OCI-LY1 (cell line): ENCODE measurements at regions not wholly inside any gene's neighbourhood (a gene's known extent, or its start where the extent isn't known, plus 50 kb on each side); places are given as distances from the start of the nearest gene placed in this dataset.

Experiments
- H2AFZ ChIP-seq: fragments of 200-600 bp; sonication (generic), shearing (Covaris generic); 2 replicates; pipeline ENCODE4 v1.6.0; 2014; ENCODE audit warnings: antibody characterized with exemption, mild to moderate bottlenecking, low read length
- H3F3A ChIP-seq: fragments of 200-600 bp; sonication (generic), shearing (Covaris generic); 2 replicates; pipeline ENCODE4 v1.6.0; 2014; ENCODE audit warnings: mild to moderate bottlenecking, antibody characterized with exemption, low read length, moderate library complexity; ENCODE audit not compliant: insufficient read depth
- H3K27ac ChIP-seq: fragments of 200-600 bp; sonication (generic); 2 replicates; pipeline ENCODE4 v1.5.1; 2014; ENCODE audit warnings: low read length, mixed run types, mild to moderate bottlenecking, low read depth; ENCODE audit not compliant: poor library complexity, severe bottlenecking
- H3K27me3 ChIP-seq: fragments of 200-600 bp; sonication (generic); 2 replicates; pipeline ENCODE4 v1.6.0; 2014; ENCODE audit warnings: antibody characterized with exemption, mild to moderate bottlenecking, low read length, moderate library complexity; ENCODE audit not compliant: insufficient read depth
- H3K36me3 ChIP-seq: fragments of 200-600 bp; sonication (generic); 2 replicates; pipeline ENCODE4 v1.6.1; 2014; ENCODE audit warnings: mild to moderate bottlenecking, antibody characterized with exemption, low read length, moderate library complexity, mixed read lengths; ENCODE audit not compliant: insufficient read depth
- H3K4me1 ChIP-seq: fragments of 200-600 bp; sonication (generic); 2 replicates; pipeline ENCODE4 v1.5.1; 2014; ENCODE audit warnings: mild to moderate bottlenecking, low read length, moderate library complexity; ENCODE audit not compliant: insufficient read depth, severe bottlenecking
- H3K4me2 ChIP-seq: fragments of 200-600 bp; sonication (generic), shearing (Covaris generic); 2 replicates; pipeline ENCODE4 v1.6.1; 2014; ENCODE audit warnings: low read length
- H3K4me3 ChIP-seq: fragments of 200-600 bp; sonication (generic); 2 replicates; pipeline ENCODE4 v1.5.1; 2014; ENCODE audit warnings: low read length, low read depth, mild to moderate bottlenecking, mixed read lengths; ENCODE audit not compliant: poor library complexity, severe bottlenecking
- H3K79me2 ChIP-seq: fragments of 200-600 bp; shearing (Covaris generic); 2 replicates; pipeline ENCODE4 v1.6.1; 2016; ENCODE audit warnings: mixed run types, low read length, mixed read lengths; ENCODE audit not compliant: insufficient read depth
- H3K9ac ChIP-seq: fragments of 200-600 bp; sonication (generic), shearing (Covaris generic); 2 replicates; pipeline ENCODE4 v1.6.1; 2014; ENCODE audit warnings: mild to moderate bottlenecking, low read length, mixed read lengths
- H3K9me2 ChIP-seq: fragments of 200-600 bp; sonication (generic), shearing (Covaris generic); 2 replicates; pipeline ENCODE4 v1.6.1; 2014; ENCODE audit warnings: low read depth, mild to moderate bottlenecking, low read length, mixed read lengths
- H3K9me3 ChIP-seq: fragments of 200-600 bp; shearing (Covaris generic); 2 replicates; pipeline ENCODE4 v1.6.1; 2014; ENCODE audit warnings: low read length, mixed read lengths
- H4K20me1 ChIP-seq: fragments of 200-600 bp; sonication (generic), shearing (Covaris generic); 2 replicates; pipeline ENCODE4 v1.6.0; 2016; ENCODE audit warnings: mild to moderate bottlenecking, low read length; ENCODE audit not compliant: insufficient read depth
- CTCF ChIP-seq: fragments of 200-600 bp; sonication (generic), shearing (Covaris generic); IDR thresholded peaks from 2 replicates; pipeline ENCODE4 v1.5.1; 2017; ENCODE audit warnings: mild to moderate bottlenecking, antibody characterized with exemption, low read length, moderate library complexity, mixed read lengths
- EZH2 ChIP-seq: fragments of 200-600 bp; sonication (generic), shearing (Covaris generic); IDR thresholded peaks from 2 replicates; pipeline ENCODE4 v1.8.0; 2017; ENCODE audit warnings: borderline replicate concordance, mixed run types, mild to moderate bottlenecking, antibody characterized with exemption, low read length, moderate library complexity, mixed read lengths

- H3K4me1 ChIP-seq, result no peaks in the 10 kb centered on the region
- no peak overlapping the region for H3K4me2 ChIP-seq
- H3K9me2 ChIP-seq, result no peaks in the 10 kb centered on the region
- H3K79me2 ChIP-seq, result no peaks in the 10 kb centered on the region
- H3K27ac ChIP-seq, result no peak overlapping the region
- no peaks in the 10 kb centered on the region for H3K27me3 ChIP-seq
- H3K36me3 ChIP-seq, result no peaks in the 10 kb centered on the region
- H3K9me3 ChIP-seq, result no peaks in the 10 kb centered on the region
- TF ChIP-seq EZH2 (no peak), CTCF (no peak)
- no peak overlapping the region for H3K4me3 ChIP-seq
- no peaks in the 10 kb centered on the region for H4K20me1 ChIP-seq
- H3K9ac ChIP-seq, result no peak overlapping the region
- no peak overlapping the region for H2AFZ ChIP-seq
- no peaks in the 10 kb centered on the region for H3F3A ChIP-seq
Measured at GRCh38 chr11:112469376-112469775, 208.7 kb upstream of the PLET1 start.

- H3K27me3 ChIP-seq, result no peaks in the 10 kb centered on the region
- H3F3A ChIP-seq, result no peaks in the 10 kb centered on the region
- TF ChIP-seq CTCF (no peak), EZH2 (no peak)
- H3K9ac ChIP-seq, result no peak overlapping the region
- no peak overlapping the region for H3K4me3 ChIP-seq
- no peak overlapping the region for H2AFZ ChIP-seq
- H3K27ac ChIP-seq, result no peak overlapping the region
- H3K9me3 ChIP-seq, result no peaks in the 10 kb centered on the region
- H3K9me2 ChIP-seq, result no peaks in the 10 kb centered on the region
- no peaks in the 10 kb centered on the region for H3K79me2 ChIP-seq
- H3K36me3 ChIP-seq, result no peaks in the 10 kb centered on the region
- H3K4me1 ChIP-seq, result no peaks in the 10 kb centered on the region
- no peak overlapping the region for H3K4me2 ChIP-seq
- H4K20me1 ChIP-seq, result no peaks in the 10 kb centered on the region
Measured at GRCh38 chr11:112470355-112470754, 209.7 kb upstream of the PLET1 start.

DNA sequence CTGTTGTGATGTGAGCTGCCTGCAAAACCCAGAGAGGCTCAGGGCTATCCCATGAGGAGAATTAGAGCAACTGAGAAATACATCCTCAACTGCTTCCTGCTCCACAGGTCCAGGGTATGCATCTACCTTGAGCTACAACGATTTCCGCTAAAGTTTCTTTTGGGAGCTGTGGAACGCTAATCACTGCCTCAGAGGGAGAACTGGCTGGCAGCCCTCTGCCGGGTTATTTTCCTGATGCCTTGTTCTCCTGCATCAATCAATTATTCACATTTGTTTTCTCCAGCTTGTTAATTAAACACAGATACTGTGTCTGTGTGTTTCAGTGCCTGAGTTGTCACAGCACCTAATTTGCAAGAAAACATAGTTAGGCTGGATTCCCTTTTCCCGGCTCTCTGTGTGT is 211.1 kb upstream of the PLET1 start:
- no peaks in the 10 kb centered on the region for H4K20me1 ChIP-seq

More for the DNA sequence above, 211.1 kb upstream of the PLET1 start:
- Histone ChIP-seq H3K4me3 (no peak overlapping the region), H3K4me2 (no peak overlapping the region), H3K9me2 (no peaks in the 10 kb centered on the region), H3F3A (no peaks in the 10 kb centered on the region), H3K9me3 (no peaks in the 10 kb centered on the region), H3K9ac (no peak overlapping the region), H2AFZ (no peak overlapping the region), H3K4me1 (no peaks in the 10 kb centered on the region), H3K27me3 (no peaks in the 10 kb centered on the region), H3K27ac (no peak overlapping the region), H3K79me2 (no peaks in the 10 kb centered on the region), H3K36me3 (no peaks in the 10 kb centered on the region)
- TF ChIP-seq EZH2 (no peak), CTCF (no peak)
